OCI-LY1 (cell line): ENCODE measurements at regions not wholly inside any gene's neighbourhood (a gene's known extent, or its start where the extent isn't known, plus 50 kb on each side); places are given as distances from the start of the nearest gene placed in this dataset.
"Not testable (repeated sequence)": the region's sequence is repeated elsewhere in the genome, so short reads cannot be mapped to it uniquely, and the experiment has no call there.

Experiments used
- H2AFZ ChIP-seq: fragments of 200-600 bp; sonication (generic), shearing (Covaris generic); 2 replicates; pipeline ENCODE4 v1.6.0; 2014; ENCODE audit warnings: antibody characterized with exemption, mild to moderate bottlenecking, low read length
- H3F3A ChIP-seq: fragments of 200-600 bp; sonication (generic), shearing (Covaris generic); 2 replicates; pipeline ENCODE4 v1.6.0; 2014; ENCODE audit warnings: mild to moderate bottlenecking, antibody characterized with exemption, low read length, moderate library complexity; ENCODE audit not compliant: insufficient read depth
- H3K27ac ChIP-seq: fragments of 200-600 bp; sonication (generic); 2 replicates; pipeline ENCODE4 v1.5.1; 2014; ENCODE audit warnings: low read length, mixed run types, mild to moderate bottlenecking, low read depth; ENCODE audit not compliant: poor library complexity, severe bottlenecking
- H3K27me3 ChIP-seq: fragments of 200-600 bp; sonication (generic); 2 replicates; pipeline ENCODE4 v1.6.0; 2014; ENCODE audit warnings: antibody characterized with exemption, mild to moderate bottlenecking, low read length, moderate library complexity; ENCODE audit not compliant: insufficient read depth
- H3K36me3 ChIP-seq: fragments of 200-600 bp; sonication (generic); 2 replicates; pipeline ENCODE4 v1.6.1; 2014; ENCODE audit warnings: mild to moderate bottlenecking, antibody characterized with exemption, low read length, moderate library complexity, mixed read lengths; ENCODE audit not compliant: insufficient read depth
- H3K4me1 ChIP-seq: fragments of 200-600 bp; sonication (generic); 2 replicates; pipeline ENCODE4 v1.5.1; 2014; ENCODE audit warnings: mild to moderate bottlenecking, low read length, moderate library complexity; ENCODE audit not compliant: insufficient read depth, severe bottlenecking
- H3K4me2 ChIP-seq: fragments of 200-600 bp; sonication (generic), shearing (Covaris generic); 2 replicates; pipeline ENCODE4 v1.6.1; 2014; ENCODE audit warnings: low read length
- H3K4me3 ChIP-seq: fragments of 200-600 bp; sonication (generic); 2 replicates; pipeline ENCODE4 v1.5.1; 2014; ENCODE audit warnings: low read length, low read depth, mild to moderate bottlenecking, mixed read lengths; ENCODE audit not compliant: poor library complexity, severe bottlenecking
- H3K79me2 ChIP-seq: fragments of 200-600 bp; shearing (Covaris generic); 2 replicates; pipeline ENCODE4 v1.6.1; 2016; ENCODE audit warnings: mixed run types, low read length, mixed read lengths; ENCODE audit not compliant: insufficient read depth
- H3K9ac ChIP-seq: fragments of 200-600 bp; sonication (generic), shearing (Covaris generic); 2 replicates; pipeline ENCODE4 v1.6.1; 2014; ENCODE audit warnings: mild to moderate bottlenecking, low read length, mixed read lengths
- H3K9me2 ChIP-seq: fragments of 200-600 bp; sonication (generic), shearing (Covaris generic); 2 replicates; pipeline ENCODE4 v1.6.1; 2014; ENCODE audit warnings: low read depth, mild to moderate bottlenecking, low read length, mixed read lengths
- H3K9me3 ChIP-seq: fragments of 200-600 bp; shearing (Covaris generic); 2 replicates; pipeline ENCODE4 v1.6.1; 2014; ENCODE audit warnings: low read length, mixed read lengths
- H4K20me1 ChIP-seq: fragments of 200-600 bp; sonication (generic), shearing (Covaris generic); 2 replicates; pipeline ENCODE4 v1.6.0; 2016; ENCODE audit warnings: mild to moderate bottlenecking, low read length; ENCODE audit not compliant: insufficient read depth
- EZH2 ChIP-seq: fragments of 200-600 bp; sonication (generic), shearing (Covaris generic); IDR thresholded peaks from 2 replicates; pipeline ENCODE4 v1.8.0; 2017; ENCODE audit warnings: borderline replicate concordance, mixed run types, mild to moderate bottlenecking, antibody characterized with exemption, low read length, moderate library complexity, mixed read lengths
- TF ChIP-seq, protein P1 (sequence below): fragments of 200-600 bp; sonication (generic), shearing (Covaris generic); IDR thresholded peaks from 2 replicates; pipeline ENCODE4 v1.5.1; 2017; ENCODE audit warnings: mild to moderate bottlenecking, antibody characterized with exemption, low read length, moderate library complexity, mixed read lengths

DNA sequence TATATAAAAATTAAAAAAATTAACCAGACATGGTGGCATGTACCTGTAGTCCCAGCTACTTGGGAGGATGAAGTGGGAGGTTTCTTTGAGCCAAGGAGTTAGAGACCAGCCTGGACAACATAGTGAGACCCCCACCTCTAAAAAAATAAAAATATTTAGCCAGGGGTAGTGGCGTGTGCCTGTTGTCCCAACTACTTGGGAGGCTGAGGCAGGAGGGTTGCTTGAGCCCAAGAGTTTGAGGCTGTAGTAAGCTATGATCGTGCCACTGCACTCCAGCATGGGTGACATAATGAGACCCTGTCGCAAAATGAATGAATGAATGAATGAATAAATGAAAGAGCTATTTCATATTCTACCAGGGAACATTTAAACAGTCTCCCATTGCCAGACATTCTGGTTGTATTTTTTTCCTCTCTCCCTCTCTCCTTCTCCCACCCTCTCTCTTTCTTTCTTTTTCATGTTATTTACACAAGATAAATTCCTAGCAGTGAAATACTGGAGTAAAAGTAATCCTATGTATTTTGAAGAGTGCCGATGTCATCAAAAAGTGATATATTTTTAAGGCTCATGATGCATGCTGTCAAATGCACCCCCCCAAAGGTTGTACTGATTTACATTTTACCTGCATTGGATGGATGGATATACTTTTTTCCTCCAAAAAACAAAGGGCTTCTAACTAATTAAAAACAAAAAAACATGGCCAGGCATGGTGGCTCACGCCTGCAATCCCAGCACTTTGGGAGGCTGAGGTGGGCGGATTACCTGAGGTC is 194.8 kb upstream of the ZNF217 start:
- TF ChIP-seq EZH2 = no peak
- TF ChIP-seq, protein P1, sequence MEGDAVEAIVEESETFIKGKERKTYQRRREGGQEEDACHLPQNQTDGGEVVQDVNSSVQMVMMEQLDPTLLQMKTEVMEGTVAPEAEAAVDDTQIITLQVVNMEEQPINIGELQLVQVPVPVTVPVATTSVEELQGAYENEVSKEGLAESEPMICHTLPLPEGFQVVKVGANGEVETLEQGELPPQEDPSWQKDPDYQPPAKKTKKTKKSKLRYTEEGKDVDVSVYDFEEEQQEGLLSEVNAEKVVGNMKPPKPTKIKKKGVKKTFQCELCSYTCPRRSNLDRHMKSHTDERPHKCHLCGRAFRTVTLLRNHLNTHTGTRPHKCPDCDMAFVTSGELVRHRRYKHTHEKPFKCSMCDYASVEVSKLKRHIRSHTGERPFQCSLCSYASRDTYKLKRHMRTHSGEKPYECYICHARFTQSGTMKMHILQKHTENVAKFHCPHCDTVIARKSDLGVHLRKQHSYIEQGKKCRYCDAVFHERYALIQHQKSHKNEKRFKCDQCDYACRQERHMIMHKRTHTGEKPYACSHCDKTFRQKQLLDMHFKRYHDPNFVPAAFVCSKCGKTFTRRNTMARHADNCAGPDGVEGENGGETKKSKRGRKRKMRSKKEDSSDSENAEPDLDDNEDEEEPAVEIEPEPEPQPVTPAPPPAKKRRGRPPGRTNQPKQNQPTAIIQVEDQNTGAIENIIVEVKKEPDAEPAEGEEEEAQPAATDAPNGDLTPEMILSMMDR = no peak
- Histone ChIP-seq H3K36me3 (no peaks in the 10 kb centered on the region), H3K27ac (no peak overlapping the region), H3K79me2 (no peaks in the 10 kb centered on the region), H3K9me3 (peaks cover 6% of the 10 kb centered on the region), H3F3A (no peaks in the 10 kb centered on the region), H3K4me1 (peaks cover 34% of the 10 kb centered on the region), H3K27me3 (no peaks in the 10 kb centered on the region), H3K4me3 (no peak overlapping the region), H4K20me1 (no peaks in the 10 kb centered on the region), H3K9ac (no peak overlapping the region), H3K4me2 (no peak overlapping the region), H2AFZ (no peak overlapping the region), H3K9me2 (no peaks in the 10 kb centered on the region)

DNA sequence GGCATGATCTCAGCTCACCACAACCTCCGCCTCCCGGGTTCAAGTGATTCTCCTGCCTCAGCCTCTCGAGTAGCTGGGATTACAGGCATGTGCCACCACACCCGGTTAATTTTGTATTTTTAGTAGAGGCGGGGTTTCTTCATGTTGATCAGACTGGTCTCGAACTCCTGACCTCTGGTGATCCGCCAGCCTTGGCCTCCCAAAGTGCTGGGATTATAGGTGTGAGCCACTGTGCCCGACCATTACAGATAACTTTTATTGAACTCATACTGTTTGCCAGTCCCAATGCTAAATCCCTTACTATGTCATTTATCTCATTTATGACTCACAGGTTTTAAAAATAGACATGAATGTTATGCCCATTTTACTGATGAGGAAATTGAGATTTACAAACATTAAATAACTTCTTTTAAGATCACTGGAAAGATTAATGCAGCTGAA is 193.9 kb upstream of the ZNF217 start:
- H3K9ac ChIP-seq, H3K36me3 ChIP-seq, H4K20me1 ChIP-seq, H3K9me3 ChIP-seq, H2AFZ ChIP-seq, H3K4me2 ChIP-seq, H3K4me3 ChIP-seq, H3K27me3 ChIP-seq, H3K27ac ChIP-seq, H3K9me2 ChIP-seq, H3K79me2 ChIP-seq, H3F3A ChIP-seq: not testable (repeated sequence)
- H3K4me1 ChIP-seq = peaks cover 34% of the 10 kb centered on the region

DNA sequence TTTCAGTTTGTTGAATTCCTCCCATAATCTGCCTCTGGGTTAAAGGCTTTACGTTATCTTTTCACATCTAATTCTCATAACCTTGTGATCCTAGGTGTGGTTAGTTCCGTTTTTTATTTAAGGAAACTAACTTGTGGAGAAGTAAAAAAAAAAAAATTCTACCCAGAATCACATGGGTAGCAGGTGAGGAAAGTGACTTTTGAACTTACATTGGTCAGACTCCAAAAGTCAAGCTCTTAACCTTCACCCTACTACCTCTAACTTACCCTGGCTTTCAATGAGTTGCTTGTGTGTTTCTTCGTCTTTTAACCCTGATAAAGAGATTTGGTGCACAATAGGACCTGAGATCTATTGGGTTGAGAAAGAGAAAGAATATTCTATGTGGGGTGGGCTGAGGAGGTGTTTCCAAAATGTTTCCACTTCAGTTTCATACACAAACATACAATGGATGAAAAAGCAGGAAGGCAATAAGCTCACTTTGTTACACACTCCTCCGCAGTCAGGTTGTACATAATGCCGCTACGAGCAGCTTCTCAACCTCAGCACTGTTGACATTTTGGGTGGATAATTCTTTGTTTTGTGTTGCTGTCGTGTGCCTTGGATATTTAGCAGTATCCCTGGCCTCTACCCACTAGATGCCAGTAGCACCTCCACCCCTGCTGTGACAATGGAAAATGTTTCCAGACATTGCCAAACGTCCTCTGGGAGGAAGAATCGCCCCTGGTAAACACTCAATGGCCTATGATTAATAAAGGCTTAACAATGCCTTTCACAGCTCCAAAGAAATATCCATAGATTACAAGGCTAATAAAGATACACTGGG is 193.0 kb upstream of the ZNF217 start:
- no peak for TF ChIP-seq EZH2
- TF ChIP-seq, protein P1 = no peak
- Histone ChIP-seq H3K4me3 (no peak overlapping the region), H3K9ac (peak overlapping the region; percentile 4; the same call in 1 of the 2 replicates), H3K4me2 (peak overlapping the region; percentile 4; the same call in 1 of the 2 replicates), H3K27ac (peak overlapping the region; percentile 61), H2AFZ (no peak overlapping the region; the same call in 1 of the 2 replicates), H3K79me2 (no peaks in the 10 kb centered on the region), H4K20me1 (no peaks in the 10 kb centered on the region), H3K36me3 (no peaks in the 10 kb centered on the region), H3K9me2 (no peaks in the 10 kb centered on the region), H3K9me3 (peaks cover 3% of the 10 kb centered on the region), H3F3A (no peaks in the 10 kb centered on the region), H3K4me1 (peaks cover 34% of the 10 kb centered on the region), H3K27me3 (no peaks in the 10 kb centered on the region)
